CD4-positive, alpha-beta T cell treated with Interleukin-4 for 4 hours (primary cell): ENCODE measurements at regions not wholly inside any gene's neighbourhood (a gene's known extent, or its start where the extent isn't known, plus 50 kb on each side); places are given as distances from the start of the nearest gene placed in this dataset.
"Not testable (repeated sequence)": the region's sequence is repeated elsewhere in the genome, so short reads cannot be mapped to it uniquely, and the experiment has no call there.

Experiments
- DNase-seq: peaks from one replicate; pipeline ENCODE4 v3.0.0-alpha.2; 2020

DNA sequence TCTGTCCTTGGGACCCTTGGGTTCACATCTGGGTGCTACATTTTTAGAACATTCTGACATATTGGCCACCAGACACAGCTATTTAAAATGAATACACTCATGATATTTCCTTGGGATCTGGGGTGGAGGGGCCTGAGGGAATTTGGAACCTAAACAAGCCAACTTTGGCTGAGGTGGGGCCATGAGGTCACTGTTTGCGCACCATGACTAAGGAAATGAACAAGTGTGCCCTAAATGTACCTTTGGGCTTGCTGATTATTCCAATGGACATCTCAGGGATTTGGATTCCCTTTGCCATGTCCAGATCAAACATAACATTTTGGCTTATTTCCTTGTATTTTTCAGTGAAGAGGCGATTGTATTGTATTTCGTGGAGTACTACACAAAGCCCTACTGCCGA, 80.5 kb upstream of the SEC11C start:
- no peak for DNase-seq

DNA sequence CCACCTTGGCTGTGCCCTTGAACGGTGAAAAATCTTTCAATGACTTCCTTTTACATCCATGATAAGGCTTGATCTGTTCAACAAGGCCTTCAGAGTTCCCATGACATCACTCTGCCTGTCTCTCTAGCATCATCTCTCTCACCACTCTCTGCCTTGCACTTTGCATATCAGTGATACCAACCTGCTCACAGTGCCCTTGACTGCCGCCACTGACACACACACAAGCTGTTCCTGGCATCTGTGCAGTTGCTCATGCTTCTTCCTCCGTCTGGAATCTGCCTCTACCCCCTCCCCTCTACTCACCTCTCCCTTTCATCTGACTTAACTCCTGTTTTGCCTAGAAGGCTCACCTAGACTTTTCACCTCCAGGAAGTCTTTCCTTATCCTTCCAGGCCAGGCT, 79.1 kb upstream of the SEC11C start:
- DNase-seq, result no peak

DNA sequence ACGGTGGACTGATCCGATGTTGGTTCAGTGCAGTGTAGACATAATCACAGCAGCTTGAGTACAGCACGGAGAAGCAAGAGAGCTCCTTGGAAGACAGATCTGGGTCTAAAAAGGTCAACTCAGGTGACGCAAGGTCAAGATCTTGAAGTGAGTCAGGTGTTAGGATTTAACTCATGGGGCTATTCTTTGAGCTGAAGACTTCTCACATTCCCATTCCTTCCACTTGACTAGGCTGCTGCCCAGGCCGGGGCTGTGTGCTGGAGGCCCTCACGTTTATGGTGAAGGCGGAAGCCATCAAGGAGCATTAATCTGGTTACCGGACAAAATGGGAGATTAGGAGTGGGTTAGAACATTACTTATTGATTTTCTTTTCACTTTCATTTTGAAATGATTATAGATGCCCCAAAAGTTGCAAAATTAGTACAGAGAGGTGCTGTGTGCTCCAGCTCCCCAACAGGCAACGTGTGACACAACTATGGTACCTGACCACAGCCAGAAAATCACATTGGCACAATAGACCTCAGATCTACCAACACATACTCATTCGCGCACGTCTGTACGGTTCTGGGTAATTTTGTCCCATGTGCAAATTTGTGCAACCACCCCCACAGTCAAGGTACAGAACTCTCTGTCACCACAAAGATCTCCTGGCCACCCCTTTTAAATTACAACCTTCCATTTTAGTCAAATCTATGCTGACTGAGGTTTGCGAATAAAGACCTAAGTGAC, 77.6 kb upstream of the SEC11C start:
- DNase-seq, result no peak

DNA sequence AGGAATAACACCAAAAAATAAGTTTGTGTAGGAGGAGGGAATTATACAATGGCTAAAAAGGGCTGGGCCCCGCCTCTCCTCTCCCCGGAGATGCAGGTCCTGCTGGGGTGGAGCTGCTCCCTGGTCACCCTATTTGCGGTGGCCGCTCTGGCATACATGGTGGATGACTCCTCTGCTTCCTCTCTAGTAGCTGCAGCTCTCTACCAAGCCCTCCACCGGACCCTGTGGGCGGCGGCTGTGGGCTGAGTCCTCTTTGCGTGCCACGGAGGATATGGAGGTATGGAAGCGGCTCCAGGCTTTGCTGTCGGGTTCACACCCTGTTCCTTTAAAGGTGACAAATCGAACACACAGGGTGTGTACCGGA, 77.1 kb upstream of the SEC11C start:
- no peak for DNase-seq

DNA sequence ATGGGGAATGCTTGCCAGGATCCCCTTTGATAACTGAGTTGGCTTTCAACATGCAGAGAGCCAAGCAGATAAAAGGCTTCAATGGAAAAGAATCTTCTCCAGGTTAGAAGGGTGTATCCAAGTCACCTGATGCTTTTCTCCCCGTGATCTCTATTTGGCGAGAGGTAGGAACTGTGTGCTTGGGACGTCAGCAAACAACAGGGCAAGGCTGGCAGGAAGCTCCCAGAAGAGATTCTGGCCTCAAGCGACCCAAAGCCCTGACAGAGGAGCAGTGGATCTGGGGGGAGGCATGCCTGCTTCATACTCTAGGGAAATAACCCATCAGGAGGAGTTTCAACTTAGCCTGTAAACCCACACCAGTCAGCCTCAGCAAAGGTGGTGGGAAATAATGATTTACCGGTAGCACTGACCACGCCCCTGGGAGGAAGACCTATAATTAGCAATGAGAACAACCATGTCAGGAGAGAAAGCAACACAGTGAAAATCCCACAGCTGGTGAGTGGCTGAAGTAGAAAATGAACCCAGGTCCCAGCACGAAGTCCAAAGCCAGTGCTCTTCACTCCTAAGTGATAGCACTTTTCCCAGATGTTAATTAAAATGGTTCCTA, 76.3 kb upstream of the SEC11C start:
- no peak for DNase-seq

DNA sequence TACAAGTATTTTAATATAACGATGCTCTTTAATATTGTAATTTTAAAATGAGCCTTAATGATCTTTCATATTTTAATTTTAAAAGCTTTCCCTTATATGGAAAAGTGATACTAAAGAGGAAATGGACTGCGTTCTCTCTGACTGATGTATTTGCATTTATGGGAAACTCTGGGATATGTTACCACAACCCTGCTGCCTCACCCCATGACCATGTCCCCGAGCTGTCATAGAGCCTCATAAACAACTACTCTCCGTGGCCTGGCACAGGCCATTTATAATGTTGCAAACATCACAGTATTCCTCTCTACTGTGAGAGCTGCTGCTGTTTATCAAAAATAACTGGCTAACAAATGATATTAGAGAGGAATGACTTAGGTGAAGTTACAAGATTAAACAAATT, 75.8 kb upstream of the SEC11C start:
- no peak for DNase-seq

DNA sequence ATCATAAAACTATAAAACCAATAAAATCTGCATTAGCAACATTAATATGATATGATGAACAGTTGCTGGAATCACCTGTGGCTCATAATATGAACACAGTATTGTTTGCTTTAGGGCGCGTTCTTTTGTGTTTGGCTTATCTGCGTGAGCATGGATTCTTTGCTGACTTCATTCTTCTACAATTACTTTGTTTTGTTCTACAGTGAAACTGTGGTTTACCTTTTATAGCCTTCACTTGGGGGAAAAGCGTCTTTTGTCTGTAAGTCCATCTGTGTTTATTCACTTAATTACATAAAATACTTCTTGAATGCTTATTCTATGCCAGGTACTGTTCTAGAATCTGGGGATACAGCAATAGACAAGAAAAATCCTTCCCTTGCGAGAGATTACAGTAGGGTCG, 74.0 kb upstream of the SEC11C start:
- DNase-seq, result no peak

DNA sequence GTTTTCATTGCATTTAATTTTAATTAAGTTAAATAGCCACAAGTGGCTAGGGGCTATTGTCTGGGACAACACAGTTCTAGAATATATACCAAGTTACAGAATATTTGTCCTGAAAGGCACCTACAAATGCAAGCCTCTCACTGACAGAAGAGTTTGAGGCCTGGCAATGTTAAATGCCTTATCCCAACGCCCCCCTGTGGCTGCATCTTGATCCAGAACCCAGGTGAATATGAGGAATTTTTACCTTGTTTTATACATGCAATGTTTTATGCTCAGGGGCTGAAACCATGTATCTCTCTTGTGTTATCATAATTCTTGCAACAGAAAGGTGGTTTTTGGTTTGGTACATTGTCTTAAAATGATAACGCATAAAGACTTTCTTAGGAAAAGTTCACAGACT, 71.8 kb upstream of the SEC11C start:
- DNase-seq, result no peak

DNA sequence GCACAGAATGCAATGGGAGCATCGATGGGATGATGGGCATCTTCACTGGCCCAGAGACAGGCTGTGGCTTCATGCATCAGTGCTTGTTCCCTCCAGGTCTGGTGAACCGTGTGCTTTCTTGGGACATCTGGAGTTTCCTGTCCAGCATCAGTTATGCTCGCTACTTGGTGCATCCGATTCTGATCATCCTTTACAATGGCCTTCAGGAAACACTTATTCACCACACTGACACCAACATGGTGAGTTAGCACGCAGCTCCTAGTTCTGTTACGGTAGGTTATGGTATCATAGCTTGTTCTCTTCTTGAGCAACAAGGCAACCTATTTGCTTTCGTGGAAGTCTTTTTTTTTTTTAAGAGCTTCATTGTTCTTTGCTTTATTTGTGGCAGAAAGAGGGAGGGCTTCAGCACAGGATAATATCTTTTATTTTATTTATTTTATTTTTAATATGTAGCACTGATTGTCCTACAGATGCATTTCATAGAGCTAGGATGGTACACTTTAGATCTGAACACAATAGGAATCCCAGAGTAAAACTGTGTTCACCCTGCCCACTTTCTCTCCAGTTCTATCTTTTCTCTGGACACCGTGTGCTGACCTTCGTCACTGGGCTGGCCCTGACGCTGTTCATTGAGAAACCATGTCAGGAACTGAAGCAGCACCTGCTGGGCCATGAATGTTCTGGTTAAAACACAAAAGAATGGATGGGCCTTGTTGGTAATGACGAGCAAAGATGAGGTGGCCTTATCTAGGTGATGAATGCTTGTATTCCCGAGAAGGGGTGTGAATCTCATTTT, 71.2 kb upstream of the SEC11C start:
- no peak for DNase-seq

DNA sequence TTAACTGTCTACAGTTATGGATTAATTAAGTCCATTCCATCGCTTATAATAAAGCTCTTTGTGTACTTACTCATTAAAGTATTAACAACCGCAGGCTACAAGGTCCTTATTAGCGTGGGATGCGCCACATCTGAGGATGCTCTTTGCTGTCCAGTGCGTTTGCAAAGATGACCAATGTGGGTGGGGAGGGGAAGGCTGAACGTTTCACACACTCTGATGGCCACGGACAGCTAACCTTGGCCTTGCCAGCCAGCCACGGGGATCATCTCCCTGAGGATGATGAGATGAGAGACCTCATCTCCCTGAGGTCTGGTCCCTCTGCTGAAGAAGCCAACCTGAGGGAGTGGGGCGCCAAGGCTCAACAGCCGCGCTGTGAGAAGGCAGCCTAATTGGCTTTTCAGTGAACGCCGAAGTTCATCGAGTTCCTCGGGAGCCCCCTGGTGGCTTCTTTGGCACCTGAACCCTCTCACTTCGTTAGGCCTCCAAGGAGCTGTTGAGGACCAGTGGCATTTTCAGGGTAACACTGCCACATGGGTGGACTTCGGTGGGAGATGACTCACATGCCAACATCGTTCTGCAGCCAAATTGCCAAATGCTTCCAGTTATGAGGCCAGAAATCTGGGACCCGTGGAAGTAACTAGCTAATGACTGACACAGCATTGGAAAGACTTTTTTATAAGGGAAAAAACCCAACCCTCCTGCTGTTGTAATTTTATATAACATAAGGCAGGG, 69.3 kb upstream of the SEC11C start:
- DNase-seq, result peak; percentile 69

DNA sequence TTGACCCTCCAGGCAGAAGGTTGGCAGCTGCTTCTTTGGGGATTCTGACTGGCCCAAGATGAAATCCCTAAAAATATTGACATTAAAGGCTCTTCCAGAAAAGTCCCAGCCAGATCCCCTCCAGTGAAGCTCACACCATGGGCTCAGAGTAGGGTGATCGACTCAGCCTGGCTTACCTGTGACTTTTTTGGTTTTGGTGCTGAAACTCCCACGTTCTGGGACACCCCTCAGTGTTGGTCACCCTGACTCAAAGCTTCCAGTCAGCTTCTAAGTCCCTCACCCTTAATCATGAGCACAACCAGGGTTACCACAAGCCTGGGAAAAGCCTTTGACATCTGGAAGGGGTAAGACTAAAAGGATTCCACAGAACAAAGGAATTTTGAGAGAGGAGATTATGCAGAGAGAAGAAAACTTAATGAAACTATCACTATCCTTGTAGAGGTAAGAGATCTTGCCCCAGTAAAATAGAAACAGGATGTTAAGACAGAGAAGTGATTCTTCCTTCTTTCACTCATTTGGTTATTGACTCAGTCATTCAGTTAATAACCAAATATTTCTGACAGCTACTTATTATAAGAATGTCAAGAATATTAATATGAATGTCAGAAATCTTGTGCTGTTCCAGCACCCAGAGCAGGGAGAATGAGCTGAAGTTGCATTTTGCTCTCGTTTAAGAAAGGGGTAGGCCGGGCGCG, 66.8 kb upstream of the SEC11C start:
- no peak for DNase-seq

DNA sequence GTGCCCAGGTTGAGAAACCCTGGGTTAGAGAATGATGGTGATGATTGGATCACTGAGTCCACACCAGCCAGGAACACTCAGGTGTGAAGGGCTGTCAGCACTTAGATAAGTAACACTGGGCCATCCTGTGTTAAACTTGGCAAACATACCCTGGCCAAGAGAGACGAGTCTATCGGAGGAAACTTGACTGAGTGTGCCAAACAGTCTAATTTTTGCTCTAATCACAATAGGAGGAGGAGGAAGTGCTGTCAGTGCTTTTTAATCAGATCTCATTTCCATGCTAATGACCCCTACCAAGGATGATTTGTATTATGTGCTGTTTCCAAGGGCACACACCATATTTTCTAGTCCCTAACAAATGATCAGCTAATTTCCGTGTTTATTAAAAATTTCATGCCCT, 63.8 kb upstream of the SEC11C start:
- DNase-seq, result no peak

DNA sequence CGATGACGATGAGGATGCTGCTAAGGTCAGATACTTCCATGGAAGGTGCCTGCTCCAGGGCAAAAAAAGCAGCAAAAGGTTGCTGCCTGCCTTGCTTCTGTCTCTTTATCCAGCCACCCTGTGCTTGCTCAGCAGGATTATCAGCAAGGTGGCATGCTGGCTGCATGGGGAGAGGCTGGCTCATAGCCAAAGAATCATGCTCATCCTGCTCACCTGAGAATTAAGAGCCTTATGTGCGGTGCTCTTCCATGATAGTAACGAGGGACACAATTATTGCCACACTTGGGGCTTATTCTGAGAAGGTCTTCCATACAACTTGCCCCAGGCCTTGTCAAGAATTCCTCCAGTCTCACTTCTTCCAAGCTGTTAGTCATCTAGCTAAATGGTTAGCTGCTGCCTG, 60.4 kb upstream of the SEC11C start:
- DNase-seq, result no peak

DNA sequence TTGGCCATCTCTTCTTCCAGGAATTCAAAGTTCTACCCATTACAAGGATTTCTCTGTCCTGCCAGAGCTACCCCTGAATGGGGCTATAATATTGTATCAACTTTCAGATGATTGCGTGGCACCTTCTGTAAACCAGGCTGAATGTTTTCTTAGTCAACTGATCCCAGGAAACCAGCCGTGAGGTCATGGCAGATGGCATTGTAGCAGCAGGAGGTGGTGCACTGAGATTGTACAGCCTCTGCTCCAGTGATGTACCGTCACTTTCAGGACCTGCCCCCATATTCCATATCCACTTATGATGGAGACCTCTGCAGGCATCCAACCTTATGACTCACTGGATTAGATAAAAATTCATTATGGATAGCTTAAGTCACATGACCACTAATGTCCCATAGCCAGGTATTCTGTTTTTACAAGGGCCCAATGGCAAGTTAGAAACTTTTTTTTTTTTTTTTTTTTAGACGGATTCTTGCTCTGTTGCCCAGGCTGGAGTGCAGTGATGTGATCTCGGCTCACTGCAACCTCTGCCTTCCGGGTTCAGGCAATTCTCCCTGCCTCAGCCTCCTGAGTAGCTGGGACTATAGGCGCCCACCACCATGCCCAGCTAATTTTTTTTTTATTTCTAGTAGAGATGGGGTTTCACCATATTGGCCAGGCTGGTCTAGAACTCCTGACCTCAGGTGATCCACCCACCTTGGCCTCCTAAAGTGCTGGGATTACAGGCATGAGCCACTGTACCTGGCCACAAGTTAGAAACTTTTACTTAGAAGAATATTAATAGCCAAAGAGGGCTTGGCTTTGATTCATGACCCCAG, 59.8 kb upstream of the SEC11C start:
- DNase-seq, result not testable (repeated sequence)

DNA sequence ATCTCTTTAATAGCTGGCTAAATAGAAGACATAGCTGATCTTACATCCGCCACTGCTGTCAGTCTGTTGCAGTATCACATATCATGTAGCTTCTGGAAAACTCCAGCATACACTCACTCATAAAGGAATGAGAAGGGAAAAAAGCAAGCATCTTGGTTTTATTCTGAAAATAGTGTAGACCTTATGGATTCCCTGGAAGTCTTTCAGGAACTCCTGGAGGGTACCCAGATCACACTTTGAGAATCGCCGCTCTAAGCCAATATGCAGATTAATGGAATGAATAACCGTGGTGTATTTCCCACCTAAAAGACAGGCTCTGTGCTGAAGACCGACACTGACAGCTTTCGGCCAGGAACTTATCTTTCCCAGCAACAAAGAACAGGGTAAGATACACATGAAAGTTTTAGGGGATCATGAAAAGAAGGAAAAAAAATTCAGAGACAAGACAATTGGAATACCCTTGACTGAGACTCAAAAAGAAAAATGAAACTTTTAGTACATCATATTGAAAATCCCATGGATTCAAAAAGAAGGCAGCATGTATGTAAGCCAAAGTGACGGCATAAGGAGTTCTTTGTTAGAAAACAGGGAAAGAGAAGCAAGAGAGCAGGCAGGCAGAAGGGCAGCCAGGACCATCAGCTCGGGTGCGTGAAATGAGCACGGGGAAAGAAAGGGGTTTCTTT, 56.4 kb upstream of the SEC11C start:
- no peak for DNase-seq

DNA sequence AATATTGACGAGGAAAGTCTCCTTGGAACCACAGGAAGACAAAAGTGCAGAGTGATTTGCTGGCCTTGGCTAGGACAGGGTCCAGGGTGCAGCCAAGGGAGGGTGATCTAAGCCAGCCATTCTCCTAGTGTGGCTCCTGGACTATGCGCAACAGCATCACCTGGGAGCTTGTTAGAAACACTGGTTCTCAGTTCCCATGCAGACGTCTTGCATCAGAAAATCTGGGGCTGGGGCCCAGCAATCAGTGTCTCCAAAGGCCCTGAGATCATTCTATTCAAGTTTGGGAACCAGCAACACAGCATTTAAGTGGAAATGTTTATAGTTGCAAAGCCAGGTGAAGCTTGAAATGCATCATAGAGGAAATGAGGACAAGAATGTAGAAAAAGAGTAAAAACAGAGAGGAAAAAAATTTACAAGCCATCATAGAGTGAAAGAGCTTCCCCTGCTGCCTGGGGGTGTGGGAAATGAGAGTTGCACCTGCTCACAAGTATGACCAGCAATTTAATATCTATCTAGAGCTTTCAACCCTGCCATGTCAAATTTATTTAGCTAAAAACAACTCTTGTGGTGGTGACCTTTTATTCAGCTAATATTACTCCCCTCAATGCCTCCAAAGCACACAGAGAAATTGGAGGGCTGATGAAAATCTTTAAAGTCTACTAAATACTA, 54.4 kb upstream of the SEC11C start:
- DNase-seq, result no peak

DNA sequence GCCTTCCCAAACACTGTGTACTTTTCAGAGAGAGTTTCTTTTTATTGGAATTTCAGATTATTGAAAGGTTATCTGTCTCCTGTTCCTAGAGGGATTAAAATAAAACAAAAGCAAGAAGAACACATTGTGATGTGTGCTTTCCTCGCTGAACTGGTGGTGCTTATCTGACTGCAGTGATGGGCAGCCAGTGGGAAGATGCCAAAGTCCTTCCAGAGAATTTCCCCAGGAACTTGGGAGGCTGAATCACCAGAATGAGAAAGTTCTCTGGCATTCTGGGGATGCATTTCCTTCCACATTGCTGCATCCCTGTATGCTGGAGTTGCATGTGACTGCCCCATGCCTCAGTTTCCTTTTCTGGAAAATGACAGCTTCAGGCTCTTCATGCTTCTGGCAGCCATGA, 53.9 kb upstream of the SEC11C start:
- DNase-seq, result no peak

DNA sequence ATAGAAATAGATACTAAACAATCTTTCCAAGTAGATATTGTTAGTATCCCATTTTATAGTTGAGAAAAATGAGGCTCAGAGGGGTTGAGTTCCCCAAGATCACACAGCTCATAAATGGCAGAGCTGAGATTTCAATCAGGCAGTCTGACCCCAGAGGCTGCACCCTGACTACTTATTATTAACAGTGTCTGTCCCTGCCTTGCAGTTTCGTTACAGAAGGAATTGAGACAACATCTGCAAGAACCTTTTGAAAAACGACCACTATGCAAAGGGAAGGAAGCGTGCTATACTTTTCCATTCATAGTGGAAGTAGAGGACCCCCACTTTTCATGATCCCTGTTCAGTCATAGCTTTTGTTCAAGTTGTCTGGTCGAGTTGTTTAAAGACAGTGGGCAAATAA, 53.2 kb upstream of the SEC11C start:
- no peak for DNase-seq

DNA sequence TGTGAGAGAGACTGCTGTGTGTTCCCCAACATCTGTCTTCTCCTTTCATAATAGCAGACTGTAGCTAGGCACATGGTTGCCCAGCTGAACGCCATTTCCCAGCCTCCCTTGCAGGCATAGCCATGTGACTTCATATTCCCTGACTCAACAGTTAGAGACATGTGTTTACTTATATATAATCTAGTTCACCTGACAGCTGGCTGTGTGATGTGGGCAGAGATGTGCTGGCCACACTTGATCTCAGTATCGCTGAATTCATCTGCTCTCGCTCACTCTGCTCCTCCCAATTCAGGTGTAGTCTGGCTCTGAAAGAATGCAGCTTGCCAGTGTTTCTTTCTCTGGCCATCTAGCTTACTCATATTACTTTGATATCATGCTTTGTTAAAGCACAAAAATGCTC, 52.3 kb upstream of the SEC11C start:
- peak; percentile 16 for DNase-seq
